ENCODE measurements at regions not wholly inside any gene's neighbourhood (a gene's known extent, or its start where the extent isn't known, plus 50 kb on each side); places are given as distances from the start of the nearest gene placed in this dataset.

- no peak for TF ChIP-seq CTCF (IDR thresholded peaks at IDR 0.05)
- no peak for TF ChIP-seq POLR2A (IDR thresholded peaks at IDR 0.05)
- no peak for TF ChIP-seq POLR2AphosphoS5 (IDR thresholded peaks at IDR 0.05; ENCODE audit: insufficient read depth in 1 of 2, low read depth in 1 of 2)
Measured at GRCh38 chr18:73835039-73835438, 312.6 kb downstream of the FBXO15 start.

Measured in vagina (tissue), 2 donors.